ENCODE measurements at regions not wholly inside any gene's neighbourhood (a gene's known extent, or its start where the extent isn't known, plus 50 kb on each side); places are given as distances from the start of the nearest gene placed in this dataset.

- Histone ChIP-seq H3K27me3 (ENCODE audit: control insufficient read depth, insufficient read depth, low read length) (no peaks in the 10 kb centered on the region), H3K27ac (ENCODE audit: low read length) (no peak overlapping the region), H3K9me3 (replicated peaks; ENCODE audit: control insufficient read depth, low read depth, low read length) (peaks cover 14% of the 10 kb centered on the region), H3K4me1 (ENCODE audit: control insufficient read depth, insufficient read depth, low read length) (no peaks in the 10 kb centered on the region), H3K4me3 (ENCODE audit: low read length) (no peak overlapping the region), H3K36me3 (ENCODE audit: control insufficient read depth, insufficient read depth, low read length) (no peaks in the 10 kb centered on the region)
- no peak for DNase-seq
- WGBS (ENCODE audit: insufficient coverage): 100% methylated on average over 1 of the region's 3 CpGs
These were observed 734.3 kb downstream of the SEMA5A start for GRCh38 chr5:8811581-8811980.

GRCh38 chr5:8813180-8813579, 732.7 kb downstream of the SEMA5A start:
- H3K9me3 ChIP-seq (replicated peaks; ENCODE audit: control insufficient read depth, low read depth, low read length): peaks cover 14% of the 10 kb centered on the region
- 49% methylated on average over 3 of the region's 3 CpGs for WGBS (ENCODE audit: insufficient coverage)

GRCh38 chr5:8814105-8814504, 731.8 kb downstream of the SEMA5A start:
- Histone ChIP-seq H3K27me3 (ENCODE audit: control insufficient read depth, insufficient read depth, low read length) (no peaks in the 10 kb centered on the region), H3K9me3 (replicated peaks; ENCODE audit: control insufficient read depth, low read depth, low read length) (peaks cover 14% of the 10 kb centered on the region), H3K27ac (ENCODE audit: low read length) (no peak overlapping the region), H3K4me1 (ENCODE audit: control insufficient read depth, insufficient read depth, low read length) (no peaks in the 10 kb centered on the region), H3K36me3 (ENCODE audit: control insufficient read depth, insufficient read depth, low read length) (no peaks in the 10 kb centered on the region), H3K4me3 (ENCODE audit: low read length) (no peak overlapping the region)
- DNase-seq: no peak

More at GRCh38 chr5:8813180-8813579, 732.7 kb downstream of the SEMA5A start:
- no peak overlapping the region for H3K4me3 ChIP-seq (ENCODE audit: low read length)
- H3K27me3 ChIP-seq (ENCODE audit: control insufficient read depth, insufficient read depth, low read length): no peaks in the 10 kb centered on the region
- DNase-seq: no peak
- no peaks in the 10 kb centered on the region for H3K4me1 ChIP-seq (ENCODE audit: control insufficient read depth, insufficient read depth, low read length)
- H3K27ac ChIP-seq (ENCODE audit: low read length): no peak overlapping the region
- no peaks in the 10 kb centered on the region for H3K36me3 ChIP-seq (ENCODE audit: control insufficient read depth, insufficient read depth, low read length)

GRCh38 chr5:8824371-8824770, 721.5 kb downstream of the SEMA5A start:
- no peaks in the 10 kb centered on the region for H3K36me3 ChIP-seq (ENCODE audit: control insufficient read depth, insufficient read depth, low read length)
- DNase-seq: no peak
- H3K4me1 ChIP-seq (ENCODE audit: control insufficient read depth, insufficient read depth, low read length): no peaks in the 10 kb centered on the region
- no peaks in the 10 kb centered on the region for H3K9me3 ChIP-seq (replicated peaks; ENCODE audit: control insufficient read depth, low read depth, low read length)
- no peaks in the 10 kb centered on the region for H3K27me3 ChIP-seq (ENCODE audit: control insufficient read depth, insufficient read depth, low read length)
- no peak overlapping the region for H3K4me3 ChIP-seq (ENCODE audit: low read length)
- H3K27ac ChIP-seq (ENCODE audit: low read length): no peak overlapping the region
- WGBS (ENCODE audit: insufficient coverage): no CpG with 5 or more reads among the region's 1 CpG

GRCh38 chr5:8825139-8825757, 720.6 kb downstream of the SEMA5A start:
- 69% methylated on average over 3 of the region's 4 CpGs for WGBS (ENCODE audit: insufficient coverage)
- Histone ChIP-seq H3K9me3 (replicated peaks; ENCODE audit: control insufficient read depth, low read depth, low read length) (no peaks in the 10 kb centered on the region), H3K36me3 (ENCODE audit: control insufficient read depth, insufficient read depth, low read length) (no peaks in the 10 kb centered on the region), H3K4me1 (ENCODE audit: control insufficient read depth, insufficient read depth, low read length) (no peaks in the 10 kb centered on the region), H3K27me3 (ENCODE audit: control insufficient read depth, insufficient read depth, low read length) (no peaks in the 10 kb centered on the region), H3K4me3 (ENCODE audit: low read length) (no peak overlapping the region), H3K27ac (ENCODE audit: low read length) (no peak overlapping the region)
- DNase-seq: no peak

- no peak overlapping the region for H3K27ac ChIP-seq (ENCODE audit: low read length)
- no peaks in the 10 kb centered on the region for H3K27me3 ChIP-seq (ENCODE audit: control insufficient read depth, insufficient read depth, low read length)
- no peak for DNase-seq
- no peak overlapping the region for H3K4me3 ChIP-seq (ENCODE audit: low read length)
- H3K36me3 ChIP-seq (ENCODE audit: control insufficient read depth, insufficient read depth, low read length): no peaks in the 10 kb centered on the region
- no peaks in the 10 kb centered on the region for H3K9me3 ChIP-seq (replicated peaks; ENCODE audit: control insufficient read depth, low read depth, low read length)
- WGBS (ENCODE audit: insufficient coverage): no CpG with 5 or more reads among the region's 2 CpGs
- H3K4me1 ChIP-seq (ENCODE audit: control insufficient read depth, insufficient read depth, low read length): no peaks in the 10 kb centered on the region
These were observed 719.4 kb downstream of the SEMA5A start for GRCh38 chr5:8826508-8826907.

GRCh38 chr5:8827696-8828095, 718.2 kb downstream of the SEMA5A start:
- no peak overlapping the region for H3K4me3 ChIP-seq (ENCODE audit: low read length)
- no CpG with 5 or more reads among the region's 4 CpGs for whole genome bisulfite sequencing (ENCODE audit: insufficient coverage)
- H3K27me3 ChIP-seq (ENCODE audit: control insufficient read depth, insufficient read depth, low read length): no peaks in the 10 kb centered on the region
- H3K27ac ChIP-seq (ENCODE audit: low read length): no peak overlapping the region
- H3K4me1 ChIP-seq (ENCODE audit: control insufficient read depth, insufficient read depth, low read length): no peaks in the 10 kb centered on the region
- H3K36me3 ChIP-seq (ENCODE audit: control insufficient read depth, insufficient read depth, low read length): no peaks in the 10 kb centered on the region
- no peak for DNase-seq
- no peaks in the 10 kb centered on the region for H3K9me3 ChIP-seq (replicated peaks; ENCODE audit: control insufficient read depth, low read depth, low read length)

- no peak overlapping the region for H3K4me3 ChIP-seq (ENCODE audit: low read length)
- H3K9me3 ChIP-seq (replicated peaks; ENCODE audit: control insufficient read depth, low read depth, low read length): no peaks in the 10 kb centered on the region
- DNase-seq: no peak
- 100% methylated on average over 1 of the region's 2 CpGs for WGBS (ENCODE audit: insufficient coverage)
- no peaks in the 10 kb centered on the region for H3K4me1 ChIP-seq (ENCODE audit: control insufficient read depth, insufficient read depth, low read length)
- H3K27ac ChIP-seq (ENCODE audit: low read length): no peak overlapping the region
- no peaks in the 10 kb centered on the region for H3K36me3 ChIP-seq (ENCODE audit: control insufficient read depth, insufficient read depth, low read length)
- no peaks in the 10 kb centered on the region for H3K27me3 ChIP-seq (ENCODE audit: control insufficient read depth, insufficient read depth, low read length)
These were observed 717.1 kb downstream of the SEMA5A start for GRCh38 chr5:8828596-8829322.

- no peaks in the 10 kb centered on the region for H3K4me1 ChIP-seq (ENCODE audit: control insufficient read depth, insufficient read depth, low read length)
- no peak overlapping the region for H3K27ac ChIP-seq (ENCODE audit: low read length)
- no peaks in the 10 kb centered on the region for H3K36me3 ChIP-seq (ENCODE audit: control insufficient read depth, insufficient read depth, low read length)
- H3K27me3 ChIP-seq (ENCODE audit: control insufficient read depth, insufficient read depth, low read length): no peaks in the 10 kb centered on the region
- H3K9me3 ChIP-seq (replicated peaks; ENCODE audit: control insufficient read depth, low read depth, low read length): no peaks in the 10 kb centered on the region
- H3K4me3 ChIP-seq (ENCODE audit: low read length): no peak overlapping the region
- no peak for DNase-seq
These were observed 716.4 kb downstream of the SEMA5A start for GRCh38 chr5:8829323-8830029.

- Histone ChIP-seq H3K36me3 (ENCODE audit: control insufficient read depth, insufficient read depth, low read length) (no peaks in the 10 kb centered on the region), H3K27ac (ENCODE audit: low read length) (no peak overlapping the region), H3K4me1 (ENCODE audit: control insufficient read depth, insufficient read depth, low read length) (no peaks in the 10 kb centered on the region), H3K27me3 (ENCODE audit: control insufficient read depth, insufficient read depth, low read length) (no peaks in the 10 kb centered on the region), H3K4me3 (ENCODE audit: low read length) (no peak overlapping the region), H3K9me3 (replicated peaks; ENCODE audit: control insufficient read depth, low read depth, low read length) (no peaks in the 10 kb centered on the region)
- no CpG with 5 or more reads among the region's 3 CpGs for WGBS (ENCODE audit: insufficient coverage)
- DNase-seq: no peak
These were observed 714.6 kb downstream of the SEMA5A start for GRCh38 chr5:8831251-8831650.

All from muscle of leg (tissue), 3 donors.